Liver (tissue), 8 donors: ENCODE measurements at regions not wholly inside any gene's neighbourhood (a gene's known extent, or its start where the extent isn't known, plus 50 kb on each side); places are given as distances from the start of the nearest gene placed in this dataset.

Source experiments
- DNase-seq: peaks from one replicate; pipeline ENCODE4 v3.0.0-alpha.2; 2017; ENCODE audit warnings: low spot score
- H3K27ac ChIP-seq, 2 donors: one replicate each; pipeline ENCODE4 v1.7.0; 2013; ENCODE audit warnings: inconsistent platforms in 2 of 2, low read length in 2 of 2, control low read depth in 1 of 2, low read depth in 1 of 2, mild to moderate bottlenecking in 1 of 2
- H3K27me3 ChIP-seq, 4 donors: one replicate each; pipeline versions ENCODE4 v1.6.1 to v1.7.0; 2013; ENCODE audit warnings: low read length in 3 of 4, inconsistent platforms in 1 of 4, mild to moderate bottlenecking in 1 of 4, moderate library complexity in 1 of 4; ENCODE audit not compliant: control insufficient read depth in 4 of 4, insufficient read depth in 4 of 4
- H3K36me3 ChIP-seq, 4 donors: one replicate each; pipeline versions ENCODE4 v1.6.1 to v1.7.0; 2013; ENCODE audit warnings: low read length in 3 of 4, mild to moderate bottlenecking in 3 of 4, low read depth in 1 of 4, moderate library complexity in 1 of 4; ENCODE audit not compliant: control insufficient read depth in 4 of 4, insufficient read depth in 3 of 4
- H3K4me1 ChIP-seq, 4 donors: one replicate each; pipeline versions ENCODE4 v1.6.1 to v1.7.0; 2013; ENCODE audit warnings: low read length in 3 of 4, mild to moderate bottlenecking in 3 of 4, moderate library complexity in 1 of 4; ENCODE audit not compliant: control insufficient read depth in 4 of 4, insufficient read depth in 4 of 4
- H3K4me3 ChIP-seq, 3 donors: one replicate each; pipeline versions ENCODE4 v1.6.1 to v1.7.0; 2013; ENCODE audit warnings: low read length in 3 of 3, control low read depth in 1 of 3, low read depth in 1 of 3, mild to moderate bottlenecking in 1 of 3
- H3K9ac ChIP-seq, 2 donors: one replicate each; pipeline ENCODE4 v1.7.0; 2013; ENCODE audit warnings: low read length in 2 of 2, mild to moderate bottlenecking in 2 of 2, moderate library complexity in 2 of 2, control low read depth in 1 of 2, low read depth in 1 of 2
- H3K9me3 ChIP-seq, 4 donors: one replicate each; pipeline versions ENCODE4 v1.6.1 to v1.7.0; 2013; ENCODE audit warnings: low read length in 3 of 4; ENCODE audit not compliant: control insufficient read depth in 4 of 4
- ATF3 ChIP-seq: IDR thresholded peaks from 2 replicates; pipeline ENCODE4 v1.6.1; 2016; ENCODE audit warnings: antibody characterized with exemption
- EGR1 ChIP-seq, 2 donors: IDR thresholded peaks; 2 replicates each; pipeline ENCODE4 v1.6.1; 2016 to 2018; ENCODE audit warnings: antibody characterized with exemption in 2 of 2, low read depth in 2 of 2
- FOXA1 ChIP-seq: IDR thresholded peaks from 2 replicates; pipeline ENCODE4 v1.6.1; 2016; ENCODE audit warnings: antibody characterized with exemption
- FOXA2 ChIP-seq: IDR thresholded peaks from 2 replicates; pipeline ENCODE4 v1.6.1; 2016; ENCODE audit warnings: antibody characterized with exemption
- GABPA ChIP-seq, 2 donors: IDR thresholded peaks in 1 of 2; conservative IDR thresholded peaks in 1 of 2; 2 replicates each; pipeline ENCODE4 v1.6.1; 2016; ENCODE audit warnings: antibody characterized with exemption in 2 of 2, mild to moderate bottlenecking in 1 of 2, moderate library complexity in 1 of 2
- HNF4A ChIP-seq, 2 donors: conservative IDR thresholded peaks; 2 replicates each; pipeline ENCODE4 v1.6.1; 2016; ENCODE audit warnings: antibody characterized with exemption in 2 of 2, mild to moderate bottlenecking in 2 of 2
- HNF4G ChIP-seq: IDR thresholded peaks from 2 replicates; pipeline ENCODE4 v1.6.1; 2016; ENCODE audit warnings: antibody characterized with exemption
- JUND ChIP-seq, 2 donors: IDR thresholded peaks; 2 replicates each; pipeline ENCODE4 v1.6.1; 2016; ENCODE audit warnings: antibody characterized with exemption in 2 of 2
- NR2F2 ChIP-seq: IDR thresholded peaks from 2 replicates; pipeline ENCODE4 v1.6.1; 2016; ENCODE audit warnings: antibody characterized with exemption
- RAD21 ChIP-seq, 2 donors: IDR thresholded peaks; 2 replicates each; pipeline ENCODE4 v1.6.1; 2016; ENCODE audit warnings: antibody characterized with exemption in 2 of 2, mild to moderate bottlenecking in 2 of 2
- REST ChIP-seq: IDR thresholded peaks from 2 replicates; pipeline ENCODE4 v1.6.1; 2016; ENCODE audit warnings: antibody characterized with exemption, mild to moderate bottlenecking
- RXRA ChIP-seq, 2 donors: IDR thresholded peaks; 2 replicates each; pipeline ENCODE4 v1.6.1; 2017 to 2018; ENCODE audit warnings: antibody characterized with exemption in 2 of 2, mild to moderate bottlenecking in 1 of 2
- SP1 ChIP-seq: IDR thresholded peaks from 2 replicates; pipeline ENCODE4 v1.6.1; 2018; ENCODE audit warnings: antibody characterized with exemption, mild to moderate bottlenecking
- TAF1 ChIP-seq: conservative IDR thresholded peaks from 2 replicates; pipeline ENCODE4 v1.6.1; 2016; ENCODE audit warnings: antibody characterized with exemption, mild to moderate bottlenecking
- YY1 ChIP-seq: IDR thresholded peaks from 2 replicates; pipeline ENCODE4 v1.6.1; 2016; ENCODE audit warnings: antibody characterized with exemption, mild to moderate bottlenecking
- WGBS: extraction: QIAGEN DNeasy Blood & Tissue Kit; methylation state at CpG from one replicate; pipeline ENCODE4 v1.1.7; 2013; 5-methylcytosine and 5-hydroxymethylcytosine counted together
- TF ChIP-seq, protein P1 (sequence below): IDR thresholded peaks from 2 replicates; pipeline ENCODE4 v1.6.1; 2016; ENCODE audit warnings: antibody characterized with exemption
- TF ChIP-seq, protein P2 (sequence below): IDR thresholded peaks from 2 replicates; pipeline ENCODE4 v1.6.1; 2016; ENCODE audit warnings: antibody characterized with exemption
- TF ChIP-seq, protein P3 (sequence below): fragments of 150-350 bp; IDR thresholded peaks from 2 replicates; pipeline ENCODE4 v1.5.1; 2017; ENCODE audit warnings: improper control_type of control experiment, low read depth, low read length; ENCODE audit not compliant: missing input control
- donor health status: healthy.
- donor health status: healthy.
- donor health status: healthy.
- donor health status: healthy.
- donor health status: healthy.

DNA sequence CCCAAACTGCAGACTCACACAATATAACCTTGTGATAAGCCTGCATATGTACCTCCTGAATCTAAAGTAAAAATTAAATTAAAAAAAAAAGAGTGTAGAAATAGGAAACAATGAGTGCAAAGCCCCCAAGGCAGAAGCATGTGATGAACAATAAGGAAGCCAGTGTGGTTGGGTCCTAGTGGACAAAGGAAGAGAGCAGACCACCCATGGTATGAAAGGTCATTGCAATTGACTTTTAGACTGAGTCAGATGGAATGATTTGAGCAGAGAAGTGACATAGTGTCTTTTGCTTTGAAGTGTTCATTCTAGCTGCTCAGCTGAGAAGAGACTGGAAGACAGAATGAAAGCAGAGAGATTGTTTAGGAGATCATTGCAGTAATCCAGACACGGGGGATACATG lies 417.1 kb downstream of the RAD51AP2 start:
- Histone ChIP-seq H3K27me3 (no peaks in the 10 kb centered on the region), H3K4me3 (no peak overlapping the region), H3K9me3 (no peaks in the 10 kb centered on the region), H3K4me1 (no peaks in the 10 kb centered on the region), H3K27ac (no peak overlapping the region), H3K36me3 (no peaks in the 10 kb centered on the region), H3K9ac (no peak overlapping the region)
- no peak for DNase-seq
- WGBS: 78% methylated on average over 1 of the region's 1 CpG
- TF ChIP-seq NR2F2 (no peak), HNF4G (no peak), EGR1 (IDR thresholded peaks at IDR 0.05; ENCODE audit: low read depth in 2 of 2) (no peak), RXRA (IDR thresholded peaks at IDR 0.05) (no peak), HNF4A (conservative IDR thresholded peaks at IDR 0.05) (no peak), ATF3 (no peak), YY1 (no peak), GABPA (IDR thresholded peaks at IDR 0.05 in 1 of 2, conservative IDR thresholded peaks at IDR 0.05 in 1 of 2) (no peak), RAD21 (IDR thresholded peaks at IDR 0.05) (no peak), TAF1 (no peak), SP1 (no peak), FOXA2 (no peak), REST (no peak), FOXA1 (no peak), JUND (IDR thresholded peaks at IDR 0.05) (no peak)
- TF ChIP-seq, protein P1, sequence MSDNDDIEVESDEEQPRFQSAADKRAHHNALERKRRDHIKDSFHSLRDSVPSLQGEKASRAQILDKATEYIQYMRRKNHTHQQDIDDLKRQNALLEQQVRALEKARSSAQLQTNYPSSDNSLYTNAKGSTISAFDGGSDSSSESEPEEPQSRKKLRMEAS: no peak
- TF ChIP-seq, protein P2, sequence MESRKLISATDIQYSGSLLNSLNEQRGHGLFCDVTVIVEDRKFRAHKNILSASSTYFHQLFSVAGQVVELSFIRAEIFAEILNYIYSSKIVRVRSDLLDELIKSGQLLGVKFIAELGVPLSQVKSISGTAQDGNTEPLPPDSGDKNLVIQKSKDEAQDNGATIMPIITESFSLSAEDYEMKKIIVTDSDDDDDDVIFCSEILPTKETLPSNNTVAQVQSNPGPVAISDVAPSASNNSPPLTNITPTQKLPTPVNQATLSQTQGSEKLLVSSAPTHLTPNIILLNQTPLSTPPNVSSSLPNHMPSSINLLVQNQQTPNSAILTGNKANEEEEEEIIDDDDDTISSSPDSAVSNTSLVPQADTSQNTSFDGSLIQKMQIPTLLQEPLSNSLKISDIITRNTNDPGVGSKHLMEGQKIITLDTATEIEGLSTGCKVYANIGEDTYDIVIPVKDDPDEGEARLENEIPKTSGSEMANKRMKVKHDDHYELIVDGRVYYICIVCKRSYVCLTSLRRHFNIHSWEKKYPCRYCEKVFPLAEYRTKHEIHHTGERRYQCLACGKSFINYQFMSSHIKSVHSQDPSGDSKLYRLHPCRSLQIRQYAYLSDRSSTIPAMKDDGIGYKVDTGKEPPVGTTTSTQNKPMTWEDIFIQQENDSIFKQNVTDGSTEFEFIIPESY: no peak
- TF ChIP-seq, protein P3, sequence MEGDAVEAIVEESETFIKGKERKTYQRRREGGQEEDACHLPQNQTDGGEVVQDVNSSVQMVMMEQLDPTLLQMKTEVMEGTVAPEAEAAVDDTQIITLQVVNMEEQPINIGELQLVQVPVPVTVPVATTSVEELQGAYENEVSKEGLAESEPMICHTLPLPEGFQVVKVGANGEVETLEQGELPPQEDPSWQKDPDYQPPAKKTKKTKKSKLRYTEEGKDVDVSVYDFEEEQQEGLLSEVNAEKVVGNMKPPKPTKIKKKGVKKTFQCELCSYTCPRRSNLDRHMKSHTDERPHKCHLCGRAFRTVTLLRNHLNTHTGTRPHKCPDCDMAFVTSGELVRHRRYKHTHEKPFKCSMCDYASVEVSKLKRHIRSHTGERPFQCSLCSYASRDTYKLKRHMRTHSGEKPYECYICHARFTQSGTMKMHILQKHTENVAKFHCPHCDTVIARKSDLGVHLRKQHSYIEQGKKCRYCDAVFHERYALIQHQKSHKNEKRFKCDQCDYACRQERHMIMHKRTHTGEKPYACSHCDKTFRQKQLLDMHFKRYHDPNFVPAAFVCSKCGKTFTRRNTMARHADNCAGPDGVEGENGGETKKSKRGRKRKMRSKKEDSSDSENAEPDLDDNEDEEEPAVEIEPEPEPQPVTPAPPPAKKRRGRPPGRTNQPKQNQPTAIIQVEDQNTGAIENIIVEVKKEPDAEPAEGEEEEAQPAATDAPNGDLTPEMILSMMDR: no peak

GRCh38 chr2:17095340-17095739 lies 422.9 kb downstream of the RAD51AP2 start:
- DNase-seq: no peak
- H3K36me3 ChIP-seq: no peaks in the 10 kb centered on the region
- 57% methylated on average over 2 of the region's 2 CpGs for WGBS
- no peak overlapping the region for H3K4me3 ChIP-seq
- no peaks in the 10 kb centered on the region for H3K9me3 ChIP-seq
- no peak overlapping the region for H3K27ac ChIP-seq
- no peaks in the 10 kb centered on the region for H3K27me3 ChIP-seq
- no peak overlapping the region for H3K9ac ChIP-seq
- no peak for TF ChIP-seq RXRA (IDR thresholded peaks at IDR 0.05)
- peak in 1 of 2 donors; percentile 48 for TF ChIP-seq HNF4A (conservative IDR thresholded peaks at IDR 0.05)
- no peaks in the 10 kb centered on the region for H3K4me1 ChIP-seq
